ENCODE measurements at regions not wholly inside any gene's neighbourhood (a gene's known extent, or its start where the extent isn't known, plus 50 kb on each side); places are given as distances from the start of the nearest gene placed in this dataset.

DNA sequence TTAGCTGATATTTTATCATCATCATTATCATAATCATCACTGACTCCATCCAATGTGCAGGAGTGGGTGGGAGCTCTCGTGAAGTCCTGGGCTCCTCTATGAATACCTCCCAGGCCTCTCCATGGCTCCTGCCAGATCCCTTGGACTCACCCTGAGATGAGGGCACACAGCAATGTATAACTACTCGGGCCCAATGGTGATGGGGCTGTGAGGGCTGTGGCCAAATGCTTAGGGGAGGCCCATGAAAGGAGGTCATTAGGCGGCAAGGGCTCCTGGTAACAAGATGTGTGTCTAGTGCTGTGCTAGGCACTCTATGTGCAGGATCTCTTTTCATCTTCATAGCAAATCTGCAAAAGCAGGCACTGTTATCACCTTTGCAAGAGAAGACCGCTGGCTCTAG, 270.9 kb downstream of the GLRX3 start:
- no peaks in the 10 kb centered on the region for H3K9me3 ChIP-seq (ENCODE audit: low read depth, low read length, poor library complexity, severe bottlenecking)
- peaks cover 33% of the 10 kb centered on the region for H3K27me3 ChIP-seq (replicated peaks; ENCODE audit: insufficient read depth, low read depth, low read length, poor library complexity)
- no TSS peak for BruUV-seq (replicated peaks)
- ChIA-PET POLR2A (ENCODE audit: low non-redundant PET) (no interaction called here), CTCF (no interaction called here)
- H3K4me3 ChIP-seq (ENCODE audit: low read depth, low read length, poor library complexity, severe bottlenecking) = no peak overlapping the region
- intact Hi-C loops (cut with micrococcal nuclease; ENCODE audit: unreplicated experiment) = no loop called here
- no peak for DNase-seq (ENCODE audit: low spot score)
- no peak overlapping the region for H3K27ac ChIP-seq (ENCODE audit: low read depth, low read length, poor library complexity, severe bottlenecking)
- TF ChIP-seq, protein P1, sequence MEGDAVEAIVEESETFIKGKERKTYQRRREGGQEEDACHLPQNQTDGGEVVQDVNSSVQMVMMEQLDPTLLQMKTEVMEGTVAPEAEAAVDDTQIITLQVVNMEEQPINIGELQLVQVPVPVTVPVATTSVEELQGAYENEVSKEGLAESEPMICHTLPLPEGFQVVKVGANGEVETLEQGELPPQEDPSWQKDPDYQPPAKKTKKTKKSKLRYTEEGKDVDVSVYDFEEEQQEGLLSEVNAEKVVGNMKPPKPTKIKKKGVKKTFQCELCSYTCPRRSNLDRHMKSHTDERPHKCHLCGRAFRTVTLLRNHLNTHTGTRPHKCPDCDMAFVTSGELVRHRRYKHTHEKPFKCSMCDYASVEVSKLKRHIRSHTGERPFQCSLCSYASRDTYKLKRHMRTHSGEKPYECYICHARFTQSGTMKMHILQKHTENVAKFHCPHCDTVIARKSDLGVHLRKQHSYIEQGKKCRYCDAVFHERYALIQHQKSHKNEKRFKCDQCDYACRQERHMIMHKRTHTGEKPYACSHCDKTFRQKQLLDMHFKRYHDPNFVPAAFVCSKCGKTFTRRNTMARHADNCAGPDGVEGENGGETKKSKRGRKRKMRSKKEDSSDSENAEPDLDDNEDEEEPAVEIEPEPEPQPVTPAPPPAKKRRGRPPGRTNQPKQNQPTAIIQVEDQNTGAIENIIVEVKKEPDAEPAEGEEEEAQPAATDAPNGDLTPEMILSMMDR (conservative IDR thresholded peaks at IDR 0.05; ENCODE audit: low read depth, low read length) = no peak
- TF ChIP-seq EZH2 (IDR thresholded peaks at IDR 0.05; ENCODE audit: borderline replicate concordance, low read depth, low read length, poor library complexity, severe bottlenecking) = no peak
- no peaks in the 10 kb centered on the region for H3K4me1 ChIP-seq (ENCODE audit: insufficient read depth, low read length, poor library complexity, severe bottlenecking)
- no peaks in the 10 kb centered on the region for H3K36me3 ChIP-seq (ENCODE audit: insufficient read depth, low read length, poor library complexity, severe bottlenecking)

DNA sequence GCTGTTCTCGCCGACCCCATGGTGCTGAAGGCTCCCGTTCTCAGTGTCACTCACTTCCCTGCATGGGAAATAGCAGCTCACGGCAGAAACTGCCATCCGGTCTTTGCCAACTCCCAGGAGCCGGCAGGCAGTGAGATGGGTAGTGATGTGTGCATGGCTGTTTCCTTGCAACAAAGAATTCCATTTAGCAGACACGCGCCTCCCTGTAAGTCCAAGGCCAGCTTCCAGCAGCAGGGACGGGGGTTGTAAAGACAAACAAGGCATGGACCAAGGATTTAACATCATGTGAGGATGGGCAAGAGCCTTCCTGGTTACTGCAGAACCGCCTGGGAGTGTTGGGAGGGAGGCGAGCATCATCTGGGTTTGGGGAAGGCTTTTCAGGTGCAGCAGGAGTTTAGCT, 273.1 kb downstream of the GLRX3 start:
- intact Hi-C loops (cut with micrococcal nuclease; ENCODE audit: unreplicated experiment) = no loop called here
- Histone ChIP-seq H3K9me3 (ENCODE audit: low read depth, low read length, poor library complexity, severe bottlenecking) (no peaks in the 10 kb centered on the region), H3K4me1 (ENCODE audit: insufficient read depth, low read length, poor library complexity, severe bottlenecking) (no peaks in the 10 kb centered on the region), H3K4me3 (ENCODE audit: low read depth, low read length, poor library complexity, severe bottlenecking) (no peak overlapping the region), H3K27ac (ENCODE audit: low read depth, low read length, poor library complexity, severe bottlenecking) (no peak overlapping the region), H3K36me3 (ENCODE audit: insufficient read depth, low read length, poor library complexity, severe bottlenecking) (no peaks in the 10 kb centered on the region), H3K27me3 (replicated peaks; ENCODE audit: insufficient read depth, low read depth, low read length, poor library complexity) (peaks cover 29% of the 10 kb centered on the region)
- no peak for DNase-seq (ENCODE audit: low spot score)
- BruUV-seq (replicated peaks) = no TSS peak
- ChIA-PET POLR2A (ENCODE audit: low non-redundant PET) (no interaction called here), CTCF (no interaction called here)
- TF ChIP-seq, protein P1 (conservative IDR thresholded peaks at IDR 0.05; ENCODE audit: low read depth, low read length) = no peak
- TF ChIP-seq EZH2 (IDR thresholded peaks at IDR 0.05; ENCODE audit: borderline replicate concordance, low read depth, low read length, poor library complexity, severe bottlenecking) = no peak

DNA sequence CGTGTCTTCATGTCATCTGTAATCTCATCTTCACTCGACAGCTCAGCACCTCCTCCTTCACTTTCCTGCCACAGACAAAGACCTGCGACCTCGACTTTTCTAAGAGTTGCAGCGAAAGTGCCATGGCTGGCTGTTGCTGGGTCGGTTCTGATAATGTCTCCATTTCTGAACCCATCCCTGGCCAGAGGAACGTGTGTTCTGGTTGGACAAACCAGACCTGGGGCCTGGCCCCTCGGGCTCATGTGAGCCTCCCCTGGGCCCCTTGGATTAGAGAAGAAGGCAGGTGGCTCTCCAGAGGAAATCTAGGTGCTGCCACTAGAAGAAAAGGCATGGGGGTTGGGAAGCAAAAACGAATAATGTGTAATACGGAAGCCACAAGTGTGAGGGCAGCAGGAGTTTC, 273.7 kb downstream of the GLRX3 start:
- H3K4me3 ChIP-seq (ENCODE audit: low read depth, low read length, poor library complexity, severe bottlenecking) = no peak overlapping the region
- H3K36me3 ChIP-seq (ENCODE audit: insufficient read depth, low read length, poor library complexity, severe bottlenecking) = no peaks in the 10 kb centered on the region
- no peak for DNase-seq (ENCODE audit: low spot score)
- ChIA-PET CTCF (no interaction called here), POLR2A (ENCODE audit: low non-redundant PET) (no interaction called here)
- H3K27me3 ChIP-seq (replicated peaks; ENCODE audit: insufficient read depth, low read depth, low read length, poor library complexity) = peaks cover 34% of the 10 kb centered on the region
- H3K27ac ChIP-seq (ENCODE audit: low read depth, low read length, poor library complexity, severe bottlenecking) = no peak overlapping the region
- BruUV-seq (replicated peaks) = no TSS peak
- intact Hi-C loops (cut with micrococcal nuclease; ENCODE audit: unreplicated experiment) = no loop called here
- TF ChIP-seq EZH2 (IDR thresholded peaks at IDR 0.05; ENCODE audit: borderline replicate concordance, low read depth, low read length, poor library complexity, severe bottlenecking) = no peak
- TF ChIP-seq, protein P1 (conservative IDR thresholded peaks at IDR 0.05; ENCODE audit: low read depth, low read length) = no peak
- no peaks in the 10 kb centered on the region for H3K9me3 ChIP-seq (ENCODE audit: low read depth, low read length, poor library complexity, severe bottlenecking)
- no peaks in the 10 kb centered on the region for H3K4me1 ChIP-seq (ENCODE audit: insufficient read depth, low read length, poor library complexity, severe bottlenecking)

Measured in A673 (cell line).